Keratinocyte (primary cell): ENCODE measurements at regions not wholly inside any gene's neighbourhood (a gene's known extent, or its start where the extent isn't known, plus 50 kb on each side); places are given as distances from the start of the nearest gene placed in this dataset.
"Not testable (repeated sequence)": the region's sequence is repeated elsewhere in the genome, so short reads cannot be mapped to it uniquely, and the experiment has no call there.

Experiments
- DNase-seq: peaks from one replicate; pipeline ENCODE4 v3.0.0-alpha.2; 2011; ENCODE audit warnings: low read depth, missing footprints, low spot score
- FAIRE-seq: peaks from 2 replicates; lab custom pipeline; 2011; peaks lifted over from hg19 to GRCh38; lab: Jason Lieb, UNC
- H2AFZ ChIP-seq: 2 replicates; pipeline ENCODE4 v1.6.0; 2012; ENCODE audit warnings: low read length, control low read depth, inconsistent platforms; ENCODE audit not compliant: control insufficient read depth
- H3K27ac ChIP-seq: 2 replicates; pipeline ENCODE4 v1.5.1; 2011; ENCODE audit warnings: low read length; ENCODE audit not compliant: control insufficient read depth, insufficient read depth
- H3K27me3 ChIP-seq: 3 replicates; pipeline ENCODE4 v1.6.0; 2011; ENCODE audit warnings: low read length; ENCODE audit not compliant: control insufficient read depth, insufficient read depth; ENCODE audit errors: extremely low read depth
- H3K36me3 ChIP-seq, 2 experiments: 2 replicates in 1 of 2; 3 replicates in 1 of 2; pipeline ENCODE4 v1.5.1; 2011; ENCODE audit warnings: low read length in 2 of 2, mild to moderate bottlenecking in 1 of 2; ENCODE audit not compliant: control insufficient read depth in 2 of 2, insufficient read depth in 2 of 2; ENCODE audit errors: extremely low read depth in 1 of 2
- H3K4me1 ChIP-seq: 3 replicates; pipeline ENCODE4 v1.5.1; 2011; ENCODE audit warnings: low read length; ENCODE audit not compliant: control insufficient read depth, insufficient read depth; ENCODE audit errors: extremely low read depth
- H3K4me2 ChIP-seq: 3 replicates; pipeline ENCODE4 v1.6.0; 2011; ENCODE audit warnings: low read depth, low read length; ENCODE audit not compliant: control insufficient read depth, insufficient read depth; ENCODE audit errors: extremely low read depth
- H3K4me3 ChIP-seq, 3 experiments: fragments of 200-600 bp in 1 of 3; sonication (generic) in 1 of 3; 2 replicates in 2 of 3; 3 replicates in 1 of 3; pipeline ENCODE4 v1.5.1; 2011 to 2016; ENCODE audit warnings: low read length in 3 of 3, mild to moderate bottlenecking in 3 of 3, control low read depth in 2 of 3, inconsistent platforms in 1 of 3, low read depth in 1 of 3, mixed read lengths in 1 of 3, mixed run types in 1 of 3, moderate library complexity in 1 of 3; ENCODE audit not compliant: control insufficient read depth in 2 of 3, insufficient read depth in 2 of 3; ENCODE audit errors: extremely low read depth in 1 of 3
- H3K79me2 ChIP-seq: 2 replicates; pipeline ENCODE4 v1.6.0; 2012; ENCODE audit warnings: low read length; ENCODE audit not compliant: control insufficient read depth, insufficient read depth
- H3K9ac ChIP-seq: 3 replicates; pipeline ENCODE4 v1.6.0; 2011; ENCODE audit warnings: low read length; ENCODE audit not compliant: control insufficient read depth, insufficient read depth; ENCODE audit errors: extremely low read depth
- H3K9me1 ChIP-seq: 3 replicates; pipeline ENCODE4 v1.6.0; 2011; ENCODE audit warnings: low read length; ENCODE audit not compliant: control insufficient read depth, insufficient read depth; ENCODE audit errors: extremely low read depth
- H3K9me3 ChIP-seq: 2 replicates; pipeline ENCODE4 v1.5.1; 2012; ENCODE audit warnings: low read depth, low read length; ENCODE audit not compliant: control insufficient read depth
- H4K20me1 ChIP-seq: 3 replicates; pipeline ENCODE4 v1.6.0; 2011; ENCODE audit warnings: low read length; ENCODE audit not compliant: control insufficient read depth, insufficient read depth; ENCODE audit errors: extremely low read depth
- dilution Hi-C: fragments of 300-500 bp; cut with MboI; formaldehyde crosslinking; loops from one replicate; pipeline ENCODE4 v1.7.0; 2020; ENCODE audit warnings: low sequenced_read_pairs; ENCODE audit not compliant: extremely low pct_ligation_motif_present

- FAIRE-seq, H3K79me2 ChIP-seq, H3K27ac ChIP-seq, H3K4me2 ChIP-seq, H3K4me3 ChIP-seq, H3K36me3 ChIP-seq, dilution Hi-C loops, H3K4me1 ChIP-seq, H2AFZ ChIP-seq, DNase-seq, H3K27me3 ChIP-seq, H3K9me1 ChIP-seq, H4K20me1 ChIP-seq, H3K9ac ChIP-seq: not testable (repeated sequence)
- peaks cover 16% of the 10 kb centered on the region for H3K9me3 ChIP-seq
Observed at GRCh38 chr21:10440639-10441038, 80.7 kb upstream of the TPTE start.

- H4K20me1 ChIP-seq, H2AFZ ChIP-seq, H3K27ac ChIP-seq, H3K79me2 ChIP-seq, H3K4me3 ChIP-seq, H3K27me3 ChIP-seq, H3K4me1 ChIP-seq, FAIRE-seq, H3K9me1 ChIP-seq, H3K36me3 ChIP-seq, dilution Hi-C loops, H3K4me2 ChIP-seq, H3K9ac ChIP-seq, DNase-seq: not testable (repeated sequence)
- peaks cover 14% of the 10 kb centered on the region for H3K9me3 ChIP-seq
Observed at GRCh38 chr21:10442018-10442417, 79.4 kb upstream of the TPTE start.

- H3K9ac ChIP-seq, H3K79me2 ChIP-seq, H3K9me3 ChIP-seq, H3K4me2 ChIP-seq, DNase-seq, H4K20me1 ChIP-seq, dilution Hi-C loops, H3K27ac ChIP-seq, H3K9me1 ChIP-seq, H3K27me3 ChIP-seq, H3K4me3 ChIP-seq, H3K36me3 ChIP-seq, FAIRE-seq, H3K4me1 ChIP-seq, H2AFZ ChIP-seq: not testable (repeated sequence)
Observed at GRCh38 chr21:10445685-10446084, 75.7 kb upstream of the TPTE start.

GRCh38 chr21:10449451-10449850 lies 71.9 kb upstream of the TPTE start:
- H3K9ac ChIP-seq, H4K20me1 ChIP-seq, H3K4me3 ChIP-seq, H3K36me3 ChIP-seq, H3K9me1 ChIP-seq, dilution Hi-C loops, H3K27me3 ChIP-seq, H3K79me2 ChIP-seq, DNase-seq, H2AFZ ChIP-seq, FAIRE-seq, H3K4me2 ChIP-seq, H3K4me1 ChIP-seq, H3K27ac ChIP-seq: not testable (repeated sequence)
- peaks cover 16% of the 10 kb centered on the region for H3K9me3 ChIP-seq

GRCh38 chr21:10451274-10451673 lies 70.1 kb upstream of the TPTE start:
- H3K9ac ChIP-seq, H3K36me3 ChIP-seq, dilution Hi-C loops, H3K27me3 ChIP-seq, FAIRE-seq, H2AFZ ChIP-seq, H3K4me1 ChIP-seq, H3K79me2 ChIP-seq, H4K20me1 ChIP-seq, H3K27ac ChIP-seq, H3K4me2 ChIP-seq, H3K4me3 ChIP-seq, H3K9me1 ChIP-seq, DNase-seq: not testable (repeated sequence)
- H3K9me3 ChIP-seq: peaks cover 16% of the 10 kb centered on the region
